ENCODE measurements at regions not wholly inside any gene's neighbourhood (a gene's known extent, or its start where the extent isn't known, plus 50 kb on each side); places are given as distances from the start of the nearest gene placed in this dataset.

GRCh38 chr6:4349323-4349722 lies 213.9 kb upstream of the ECI2 start:
- Histone ChIP-seq H3K9me3 (ENCODE audit: control insufficient read depth, insufficient read depth, low read length) (no peaks in the 10 kb centered on the region), H3K4me3 (ENCODE audit: low read depth, low read length) (no peak overlapping the region), H3K27me3 (ENCODE audit: control insufficient read depth, insufficient read depth, low read length) (no peaks in the 10 kb centered on the region), H3K27ac (ENCODE audit: low read depth, low read length) (no peak overlapping the region)
- no peak for DNase-seq (ENCODE audit: low read depth, low spot score)
- TF ChIP-seq CTCF (IDR thresholded peaks at IDR 0.05; ENCODE audit: low read depth, low read length): no peak
- POLR2A ChIA-PET: no interaction called here
- CTCF ChIA-PET: no interaction called here

- ChIA-PET CTCF (no interaction called here), POLR2A (no interaction called here)
- H3K4me3 ChIP-seq (ENCODE audit: low read depth, low read length): no peak overlapping the region
Measured at GRCh38 chr6:4348462-4349112, 213.2 kb upstream of the ECI2 start.

GRCh38 chr6:4347877-4348276 lies 212.5 kb upstream of the ECI2 start:
- no peaks in the 10 kb centered on the region for H3K9me3 ChIP-seq (ENCODE audit: control insufficient read depth, insufficient read depth, low read length)
- TF ChIP-seq CTCF (IDR thresholded peaks at IDR 0.05; ENCODE audit: low read depth, low read length): no peak
- H3K4me3 ChIP-seq (ENCODE audit: low read depth, low read length): no peak overlapping the region
- H3K27ac ChIP-seq (ENCODE audit: low read depth, low read length): no peak overlapping the region
- CTCF ChIA-PET: no interaction called here
- POLR2A ChIA-PET: no interaction called here
- DNase-seq (ENCODE audit: low read depth, low spot score): no peak
- H3K27me3 ChIP-seq (ENCODE audit: control insufficient read depth, insufficient read depth, low read length): no peaks in the 10 kb centered on the region

More at GRCh38 chr6:4348462-4349112, 213.2 kb upstream of the ECI2 start:
- no peak for DNase-seq (ENCODE audit: low read depth, low spot score)
- no peak for TF ChIP-seq CTCF (IDR thresholded peaks at IDR 0.05; ENCODE audit: low read depth, low read length)
- H3K27me3 ChIP-seq (ENCODE audit: control insufficient read depth, insufficient read depth, low read length): no peaks in the 10 kb centered on the region
- H3K9me3 ChIP-seq (ENCODE audit: control insufficient read depth, insufficient read depth, low read length): no peaks in the 10 kb centered on the region
- no peak overlapping the region for H3K27ac ChIP-seq (ENCODE audit: low read depth, low read length)

GRCh38 chr6:4346659-4347333 lies 211.4 kb upstream of the ECI2 start:
- Histone ChIP-seq H3K9me3 (ENCODE audit: control insufficient read depth, insufficient read depth, low read length) (no peaks in the 10 kb centered on the region), H3K4me3 (ENCODE audit: low read depth, low read length) (no peak overlapping the region), H3K27me3 (ENCODE audit: control insufficient read depth, insufficient read depth, low read length) (no peaks in the 10 kb centered on the region), H3K27ac (ENCODE audit: low read depth, low read length) (no peak overlapping the region)
- CTCF ChIA-PET: no interaction called here
- POLR2A ChIA-PET: no interaction called here
- no peak for TF ChIP-seq CTCF (IDR thresholded peaks at IDR 0.05; ENCODE audit: low read depth, low read length)
- no peak for DNase-seq (ENCODE audit: low read depth, low spot score)

- no peak for TF ChIP-seq CTCF (IDR thresholded peaks at IDR 0.05; ENCODE audit: low read depth, low read length)
- ChIA-PET CTCF (no interaction called here), POLR2A (no interaction called here)
- Histone ChIP-seq H3K4me3 (ENCODE audit: low read depth, low read length) (no peak overlapping the region), H3K27ac (ENCODE audit: low read depth, low read length) (no peak overlapping the region), H3K27me3 (ENCODE audit: control insufficient read depth, insufficient read depth, low read length) (no peaks in the 10 kb centered on the region), H3K9me3 (ENCODE audit: control insufficient read depth, insufficient read depth, low read length) (no peaks in the 10 kb centered on the region)
- no peak for DNase-seq (ENCODE audit: low read depth, low spot score)
Measured at GRCh38 chr6:4345543-4345942, 210.2 kb upstream of the ECI2 start.
